GM21528 (cell line): ENCODE measurements at regions not wholly inside any gene's neighbourhood (a gene's known extent, or its start where the extent isn't known, plus 50 kb on each side); places are given as distances from the start of the nearest gene placed in this dataset.

Experiments
- ATAC-seq: cut with Tn5 transposase; IDR thresholded peaks from one replicate; pipeline ENCODE4 v1.9.1; 2021; ENCODE audit warnings: mild to moderate bottlenecking, moderate library complexity; ENCODE audit not compliant: unreplicated experiment, low FRiP score

DNA sequence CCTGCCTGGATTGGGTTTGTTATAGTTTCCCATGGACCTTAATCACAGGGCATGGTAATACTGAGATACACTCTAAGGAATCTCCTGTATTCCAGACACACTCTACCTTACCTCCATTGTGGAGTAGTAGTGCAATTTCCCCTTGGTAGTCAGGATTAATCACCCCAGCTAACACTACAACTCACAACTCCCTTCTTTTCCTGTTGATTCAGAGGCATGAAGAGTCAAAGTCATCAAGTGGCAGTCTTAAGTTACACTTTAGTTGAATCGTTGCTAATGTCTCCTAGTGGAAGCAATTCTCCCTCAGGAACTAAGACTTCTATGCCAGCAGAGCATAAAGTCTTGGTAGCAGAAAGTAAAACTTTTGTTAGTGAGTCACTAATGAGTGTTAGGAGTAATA is 122.7 kb upstream of the APC start:
- ATAC-seq: no peak

DNA sequence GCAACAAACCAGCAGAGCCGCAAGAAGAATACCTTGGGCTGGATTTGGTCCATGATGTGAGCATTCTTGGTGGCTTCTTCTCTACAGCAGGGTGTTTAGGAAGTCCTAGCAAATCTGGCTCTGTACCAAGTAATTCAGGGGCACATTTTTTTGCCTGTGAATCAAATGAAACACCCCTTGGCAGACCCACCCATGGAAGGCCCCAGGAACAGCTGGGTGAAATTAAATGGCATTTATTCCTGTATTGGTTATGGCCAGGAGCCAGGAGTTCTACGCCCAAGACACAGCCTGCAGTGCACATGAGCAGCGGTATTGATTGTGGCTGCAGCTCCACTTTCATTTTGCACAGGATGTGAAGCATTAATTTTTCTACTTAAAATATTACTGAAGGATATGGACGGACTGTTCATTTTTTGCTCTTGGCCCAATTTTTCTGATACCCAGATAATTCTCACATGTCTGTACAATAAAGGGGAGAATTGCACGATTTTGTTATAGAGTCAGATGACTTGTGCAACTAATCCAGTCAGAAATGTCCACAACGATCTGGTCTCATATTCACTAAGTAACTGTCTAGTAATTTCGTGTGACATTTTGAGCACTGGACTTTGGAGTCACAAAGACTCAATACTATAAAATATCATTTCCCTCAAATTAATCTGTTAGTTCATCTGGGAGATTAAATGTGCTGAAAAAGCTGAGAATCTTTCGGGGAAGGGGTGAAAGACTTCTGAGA is 120.7 kb upstream of the APC start:
- ATAC-seq: no peak

DNA sequence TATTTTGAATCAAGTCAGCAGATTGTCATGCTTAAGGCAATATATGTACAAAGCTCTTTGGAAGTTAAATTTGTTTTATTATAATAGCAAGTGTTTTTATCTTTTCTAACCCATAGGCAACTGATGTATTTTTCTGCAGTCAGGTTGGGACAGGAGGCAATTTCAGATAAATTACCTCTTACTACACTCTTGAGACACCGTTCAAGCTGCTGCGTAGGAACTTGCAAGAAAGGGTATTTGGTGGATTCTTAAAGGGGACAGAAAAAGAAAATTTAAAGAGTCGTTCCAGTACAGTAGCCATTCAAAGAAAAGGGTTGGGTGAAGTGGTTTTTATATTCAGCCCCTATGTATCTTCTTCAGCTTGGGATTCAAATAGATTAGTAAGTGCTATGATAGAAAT is 112.4 kb upstream of the APC start:
- no peak for ATAC-seq

DNA sequence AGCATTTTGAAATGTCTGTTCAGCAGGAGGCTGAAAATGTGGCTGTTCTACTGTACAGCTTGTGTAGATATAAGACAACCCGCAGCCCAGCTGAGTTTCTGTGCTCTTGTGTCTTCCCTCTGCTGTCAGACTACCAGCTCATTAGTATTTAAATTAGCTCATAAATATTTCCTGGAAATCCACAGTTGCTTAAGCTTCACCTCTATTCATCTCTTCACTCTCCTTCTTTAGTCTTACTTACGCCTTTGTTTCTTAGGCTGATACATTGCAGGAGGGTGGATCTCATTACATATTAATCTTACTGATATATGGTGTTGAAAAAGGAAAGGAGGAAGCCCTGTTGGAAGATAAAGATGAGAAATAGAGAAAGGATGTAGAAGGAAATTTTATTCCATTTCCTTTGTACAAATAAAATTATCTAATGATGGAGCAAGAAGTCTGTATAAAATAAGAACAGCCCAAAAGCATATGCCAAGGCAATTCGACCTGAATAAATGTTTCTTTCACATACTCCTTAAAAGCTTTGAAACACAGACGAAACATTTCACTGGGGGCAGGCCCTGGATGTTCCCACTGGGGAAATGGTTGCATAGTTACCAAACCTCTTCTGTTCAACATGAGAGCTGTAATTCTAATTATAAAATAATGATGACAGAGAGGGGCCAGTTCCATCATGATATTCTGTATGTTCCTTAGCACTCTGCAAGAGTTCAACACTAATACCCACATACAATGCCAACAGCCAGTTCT is 111.8 kb upstream of the APC start:
- no peak for ATAC-seq

DNA sequence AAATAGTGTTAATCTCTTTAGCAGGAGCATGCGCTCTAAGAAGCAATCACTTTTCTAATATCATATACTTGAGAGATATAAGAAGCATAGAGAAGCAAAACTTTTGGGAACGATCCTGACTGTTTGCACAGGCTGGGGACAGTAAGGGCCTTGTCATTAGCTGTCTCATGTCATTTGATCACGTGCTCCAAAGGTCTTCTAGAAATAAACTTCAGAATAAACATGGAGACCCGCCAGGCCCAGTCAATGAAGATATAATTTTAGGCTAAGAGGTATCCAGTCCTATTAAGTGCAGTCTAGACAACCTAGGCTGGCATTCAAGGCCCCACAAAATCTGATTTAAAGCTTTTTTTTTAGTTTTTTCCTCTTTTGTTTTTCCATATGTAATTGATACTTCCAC is 111.0 kb upstream of the APC start:
- ATAC-seq: no peak

DNA sequence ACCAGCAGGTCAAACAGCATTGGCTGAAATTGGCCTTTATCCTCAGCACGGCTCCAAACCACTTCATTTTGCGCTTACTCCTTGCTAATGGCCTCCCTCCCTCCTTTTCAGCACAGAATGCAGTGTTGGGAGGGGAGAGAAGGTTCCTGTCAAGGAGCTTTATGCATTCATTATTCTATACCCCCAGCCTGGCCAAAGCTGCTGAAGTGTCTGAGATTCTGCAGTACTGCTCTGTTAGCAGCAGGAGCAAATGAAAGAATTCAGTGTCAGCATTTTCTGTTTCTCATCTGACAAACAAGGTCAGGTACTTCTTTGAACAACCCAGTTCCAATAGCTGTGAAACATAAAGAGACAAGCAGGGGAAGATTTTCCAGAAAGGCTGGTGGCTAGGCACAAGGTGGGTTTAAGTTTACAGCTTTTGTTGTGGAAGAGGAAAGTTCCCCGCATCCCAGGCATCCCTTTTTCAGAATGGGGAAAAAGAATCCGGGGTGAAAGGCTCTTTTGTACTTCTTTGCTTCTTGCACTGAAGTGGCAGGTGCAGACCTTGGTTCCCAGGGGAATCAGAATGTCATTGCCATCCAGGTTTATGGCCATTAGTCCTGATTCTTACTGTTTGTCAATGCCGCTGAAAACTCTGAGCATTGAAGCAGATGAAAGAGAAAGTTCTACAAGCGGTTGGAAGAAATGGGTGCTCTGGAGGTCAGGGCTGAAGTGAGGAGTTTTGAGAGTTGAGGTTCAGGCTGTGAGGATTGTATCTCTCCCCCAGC is 109.3 kb upstream of the APC start:
- no peak for ATAC-seq

DNA sequence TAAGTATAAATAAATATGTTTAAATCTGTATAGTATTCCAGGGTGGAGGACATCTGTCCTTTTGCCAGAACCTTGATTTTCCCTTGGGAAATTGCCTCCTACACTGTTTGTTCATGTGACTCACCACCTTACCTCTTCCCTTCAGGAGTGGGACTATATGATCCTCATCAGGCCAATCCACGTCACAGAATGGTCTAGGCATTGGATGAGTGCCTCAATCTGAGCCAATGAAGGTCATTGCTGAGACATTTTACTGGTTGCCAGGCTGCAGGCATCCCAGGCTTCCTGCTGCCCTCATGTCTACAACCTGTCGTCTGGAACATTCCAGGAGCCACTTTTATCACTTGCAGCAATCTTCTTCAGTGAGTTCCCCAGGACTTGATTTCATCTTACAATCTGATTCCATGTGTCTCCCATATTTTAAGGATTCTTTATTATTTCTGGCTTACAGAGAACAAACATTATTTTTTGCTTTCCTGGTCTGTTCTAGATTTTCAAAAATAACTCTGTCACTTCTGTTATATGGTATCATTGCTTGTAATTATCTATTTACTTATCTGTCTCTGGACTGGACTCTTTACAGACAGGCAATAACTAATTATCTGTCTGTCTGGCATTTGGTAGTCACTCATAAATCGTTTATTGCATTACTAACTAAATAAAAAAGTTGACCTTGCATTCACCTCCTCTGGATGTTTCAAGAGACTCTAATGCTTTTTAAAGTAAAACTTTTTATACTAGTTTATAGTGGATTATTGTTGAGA is 107.3 kb upstream of the APC start:
- no peak for ATAC-seq

DNA sequence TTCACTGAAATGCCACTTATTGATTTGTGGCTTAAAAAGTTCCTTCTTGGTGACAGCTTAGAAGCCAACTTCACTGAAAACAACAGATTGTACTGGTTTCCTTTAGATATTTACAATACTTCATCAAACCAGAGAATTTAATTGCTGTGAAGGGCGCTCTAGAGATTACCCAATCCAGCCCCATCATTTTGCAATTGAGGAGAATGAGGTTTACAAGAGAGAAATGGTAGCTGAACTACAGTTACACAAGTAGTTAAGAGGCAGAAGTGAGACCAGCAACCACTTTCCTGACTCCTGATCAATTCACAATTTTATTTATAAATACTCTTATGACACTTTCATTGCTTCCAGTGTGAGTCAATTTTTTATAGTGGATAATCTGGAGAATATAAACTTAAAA is 103.5 kb upstream of the APC start:
- ATAC-seq: no peak

DNA sequence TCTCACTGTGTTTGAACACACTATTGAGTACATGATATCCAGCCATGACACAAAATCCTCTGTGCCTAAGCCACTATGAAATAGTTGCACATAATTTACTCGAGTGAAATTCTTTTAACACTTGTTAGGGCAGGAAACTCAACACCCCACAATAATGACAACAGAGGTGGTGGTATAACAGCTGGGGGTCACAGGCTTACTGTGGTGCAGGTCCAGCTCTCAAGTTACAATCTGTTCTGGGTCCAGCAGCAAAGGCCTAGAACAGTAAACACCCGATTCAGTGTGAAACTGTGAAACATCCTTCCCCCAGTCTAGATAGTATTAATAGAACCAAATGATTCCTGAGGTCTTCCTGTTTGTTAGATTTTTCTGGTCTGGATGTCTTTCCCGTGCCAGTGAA is 102.9 kb upstream of the APC start:
- no peak for ATAC-seq

DNA sequence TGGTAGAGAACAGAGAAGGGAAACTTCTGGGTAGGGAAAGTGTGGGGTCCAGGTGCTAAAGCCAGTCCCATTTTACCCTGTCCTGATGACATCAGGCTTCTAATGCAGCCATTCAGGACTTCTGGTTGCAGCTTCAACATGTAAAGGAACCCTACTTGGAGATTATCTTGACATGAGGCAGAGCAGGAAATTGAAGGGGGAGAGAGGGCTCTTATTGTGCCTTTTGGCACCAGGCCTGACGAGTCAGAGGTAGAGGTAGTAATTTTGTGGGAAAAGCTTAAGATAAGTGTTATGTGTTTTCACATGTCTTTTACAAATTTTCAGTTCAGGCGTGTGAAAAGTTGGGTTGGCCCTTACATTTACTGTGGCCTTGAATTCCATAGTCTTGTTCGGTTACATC is 102.4 kb upstream of the APC start:
- ATAC-seq: no peak

DNA sequence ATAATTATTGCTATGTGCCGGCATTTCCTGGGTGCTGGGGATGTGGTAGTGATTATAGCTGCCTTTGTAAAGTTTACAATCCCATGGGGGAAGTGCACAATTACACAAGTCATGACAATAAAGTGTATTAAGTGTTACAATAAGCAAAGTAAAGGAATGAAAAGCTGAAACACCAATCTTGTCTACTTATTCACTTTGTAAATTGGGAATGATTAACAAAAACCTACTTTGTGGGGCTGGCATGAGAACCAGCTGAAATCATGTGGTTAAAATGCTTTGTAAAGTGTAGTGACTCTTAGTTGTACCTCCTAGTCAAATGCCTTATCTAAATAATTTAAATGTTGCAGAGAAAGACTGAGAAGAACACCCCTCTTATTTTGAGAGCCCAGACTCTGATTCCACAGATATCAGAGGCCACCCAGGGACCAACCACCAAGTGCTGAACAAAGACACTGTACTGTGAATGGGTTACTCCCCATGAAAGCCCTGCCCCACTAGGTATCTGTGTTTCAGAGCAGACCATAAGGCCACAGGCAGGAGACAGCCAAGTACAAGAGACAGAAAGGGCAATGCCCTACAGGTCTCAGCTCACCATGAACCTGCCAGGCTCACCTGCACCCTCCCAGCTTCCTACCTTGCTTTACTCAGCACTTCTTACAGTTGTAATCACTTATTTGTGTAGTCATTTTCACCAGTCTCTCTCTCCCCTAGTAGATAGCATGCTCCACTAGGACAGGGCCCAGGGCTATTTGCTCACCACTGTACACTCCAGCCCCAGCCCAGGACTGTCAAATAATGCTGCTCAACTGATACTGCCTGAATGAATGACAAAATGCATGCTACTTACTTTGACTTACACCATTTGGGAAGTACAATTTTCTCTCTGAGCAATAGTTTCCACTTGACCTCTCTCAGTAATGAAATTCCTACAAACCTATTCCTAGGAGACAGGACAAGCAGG is 101.6 kb upstream of the APC start:
- ATAC-seq: no peak

DNA sequence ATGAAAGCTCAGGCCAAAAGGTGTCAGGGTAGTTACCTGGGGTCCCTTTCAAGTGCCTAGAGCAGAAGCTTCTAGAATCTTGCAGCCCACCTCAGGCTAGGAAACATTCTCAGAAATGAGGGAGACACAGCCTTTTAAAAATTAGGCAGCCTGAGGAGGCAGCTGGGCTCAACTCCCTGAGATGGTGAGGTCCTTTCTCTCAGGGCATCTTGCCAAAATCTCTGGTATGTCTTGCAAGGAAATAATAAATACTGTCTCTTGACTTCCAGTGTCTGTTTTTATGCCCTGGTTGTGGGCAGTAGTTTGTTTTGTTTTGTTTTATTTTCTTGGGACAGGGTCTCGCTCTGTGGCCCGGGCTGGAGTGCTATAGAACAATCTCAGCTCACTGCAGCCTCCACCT is 100.9 kb upstream of the APC start:
- no peak for ATAC-seq

DNA sequence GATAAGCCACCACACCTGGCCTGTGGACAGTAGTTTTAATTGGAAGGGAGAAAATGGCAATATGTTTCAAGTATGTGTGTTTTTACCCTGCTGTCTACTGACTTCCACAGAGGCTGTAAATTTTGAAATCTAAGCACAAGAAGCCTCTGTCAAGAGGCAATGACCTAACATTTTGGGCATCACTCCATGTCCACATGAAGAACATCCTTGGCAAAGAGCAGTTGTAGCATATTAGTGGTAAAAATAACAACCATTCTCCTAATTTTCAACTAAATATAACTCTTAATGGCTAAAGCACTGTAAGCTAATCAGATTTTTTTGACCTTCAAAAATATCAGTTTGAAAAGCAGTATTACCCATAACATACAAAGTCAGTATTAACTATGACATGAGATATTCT is 100.3 kb upstream of the APC start:
- no peak for ATAC-seq

DNA sequence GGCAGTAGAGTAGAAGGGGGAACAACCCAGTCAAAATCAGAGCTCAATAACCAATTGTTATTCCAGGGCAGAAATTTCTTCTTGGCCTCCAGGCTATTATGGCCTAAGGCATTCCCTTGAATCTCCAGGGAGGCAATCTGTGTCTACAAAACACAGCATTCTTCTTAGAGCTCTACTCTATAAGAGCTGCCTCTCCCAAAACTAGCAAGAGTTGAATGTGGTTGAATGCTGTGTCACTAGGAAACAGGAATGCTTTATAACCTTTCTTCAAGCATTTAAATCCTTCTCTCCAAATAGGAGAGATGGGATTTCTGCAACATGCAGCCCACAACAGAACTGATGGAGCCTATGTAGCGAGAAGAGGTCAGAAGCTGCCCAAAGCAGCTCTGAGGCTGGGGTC is 97.1 kb upstream of the APC start:
- no peak for ATAC-seq

DNA sequence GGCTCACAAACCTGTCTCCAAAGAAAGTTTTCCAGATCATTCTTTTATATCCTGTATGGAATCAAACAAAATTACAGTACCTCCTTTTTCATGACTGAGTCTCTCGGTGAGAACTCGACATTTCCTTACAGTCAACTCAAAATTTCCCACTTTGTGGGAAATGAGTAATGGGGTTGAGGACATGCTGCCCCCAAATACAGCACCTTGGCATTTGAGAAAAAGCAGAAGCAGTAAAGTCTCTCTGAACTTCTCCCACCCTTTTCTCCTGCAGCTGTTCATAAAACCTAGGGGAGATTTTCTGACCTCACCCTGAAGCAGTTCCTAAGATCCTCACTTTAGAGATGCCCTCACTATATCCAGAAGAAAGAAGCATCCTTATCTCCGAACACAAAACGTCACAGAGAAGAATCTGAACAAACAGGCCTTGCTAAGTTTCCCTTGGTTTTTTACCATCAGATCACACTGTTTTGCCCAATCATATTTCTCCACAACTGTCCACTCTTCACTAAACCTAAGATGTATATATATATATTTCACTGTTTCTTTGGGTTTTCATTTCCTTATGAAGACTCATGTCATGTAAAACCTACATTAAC is 96.1 kb upstream of the APC start:
- no peak for ATAC-seq

DNA sequence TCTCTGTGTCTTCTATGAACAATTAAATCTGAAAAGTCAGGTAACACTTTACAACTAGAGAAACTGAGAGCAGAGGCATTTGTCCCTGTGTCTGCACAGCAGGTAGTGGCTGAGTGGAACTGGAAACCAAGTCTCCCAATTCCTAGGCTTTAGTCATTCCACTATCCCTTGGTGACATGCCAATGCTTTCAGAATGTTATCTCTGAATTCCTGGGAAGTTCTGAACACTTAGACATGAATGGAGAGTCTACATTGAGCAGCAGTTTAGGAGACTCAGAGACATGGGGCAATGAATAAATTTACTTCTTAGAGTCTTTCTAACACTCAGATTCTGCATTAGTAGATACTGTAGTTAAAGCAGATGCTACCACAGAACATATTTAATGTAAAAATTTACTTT is 94.8 kb upstream of the APC start:
- no peak for ATAC-seq

DNA sequence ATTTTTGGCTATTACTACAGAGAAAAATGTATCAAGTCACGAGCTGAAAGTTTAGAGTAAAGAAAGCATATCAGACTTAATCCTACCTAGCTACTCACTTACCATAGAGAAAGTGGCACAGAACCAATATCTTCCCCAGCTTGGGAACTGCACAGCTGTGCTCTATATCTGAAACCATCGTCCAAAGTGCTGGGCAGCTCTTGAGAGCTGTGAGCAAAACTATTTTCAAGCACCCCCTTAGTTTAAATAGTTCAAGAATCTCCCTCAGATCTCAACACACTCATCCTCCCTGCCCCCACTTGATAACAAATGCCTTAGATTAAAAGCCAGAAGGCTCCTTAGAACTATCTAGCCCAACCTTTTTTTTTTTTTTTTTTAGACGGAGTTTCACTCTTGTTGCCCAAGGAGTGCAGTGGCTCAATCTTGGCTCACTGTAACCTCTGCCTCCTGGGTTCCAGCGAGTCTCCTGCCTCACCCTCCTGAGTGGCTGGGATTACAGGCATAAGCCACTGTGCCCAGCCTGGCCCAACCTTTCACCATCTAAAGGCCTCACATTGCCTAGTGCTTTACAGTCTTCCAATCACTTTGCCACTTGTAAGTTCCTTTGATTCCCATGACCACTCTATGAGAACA is 94.2 kb upstream of the APC start:
- ATAC-seq: no peak

DNA sequence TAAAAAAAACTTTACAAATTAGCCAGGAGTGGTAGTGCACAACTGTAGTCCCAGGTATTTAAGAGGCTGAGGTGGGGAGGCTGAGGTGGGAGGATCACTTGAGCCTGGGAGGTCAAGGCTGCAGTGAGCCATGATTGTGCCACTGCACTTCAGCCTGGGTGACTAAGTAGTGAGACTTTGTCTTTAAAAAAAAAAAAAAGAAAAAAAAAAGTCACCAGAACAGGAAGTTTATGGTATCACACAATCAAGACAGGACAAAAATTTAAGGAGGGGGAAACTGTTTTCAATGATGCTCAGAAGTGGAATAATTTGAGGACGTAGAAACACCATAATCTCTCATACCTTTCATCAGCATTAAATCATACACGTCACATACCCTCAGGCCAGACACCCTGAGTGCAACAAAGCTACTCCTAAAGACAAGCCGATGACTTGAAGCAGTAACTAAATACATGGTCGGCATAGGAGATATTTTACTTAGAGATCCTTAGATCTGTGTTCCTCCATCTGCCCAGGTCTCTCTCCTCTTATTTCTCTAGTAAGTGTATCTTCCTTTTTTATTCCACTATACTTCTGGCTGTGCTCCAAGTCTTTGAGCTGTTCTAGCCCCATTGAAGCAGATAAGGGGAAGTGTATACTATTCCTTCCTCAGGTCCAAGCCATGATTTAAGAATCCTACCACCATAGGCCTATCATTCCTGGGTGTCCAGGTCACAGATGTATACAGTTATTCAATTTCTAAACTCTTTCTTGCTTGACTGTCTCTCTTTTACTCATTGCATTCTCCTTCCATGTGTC is 91.3 kb upstream of the APC start:
- no peak for ATAC-seq
